GM18951 (cell line): ENCODE measurements at regions not wholly inside any gene's neighbourhood (a gene's known extent, or its start where the extent isn't known, plus 50 kb on each side); places are given as distances from the start of the nearest gene placed in this dataset.

Experiments
- POLR2A ChIP-seq: IDR thresholded peaks from 4 replicates; pipeline ENCODE4 v1.6.1; 2011; ENCODE audit warnings: mild to moderate bottlenecking; ENCODE audit not compliant: insufficient read length, insufficient read depth; ENCODE audit errors: extremely low read depth
- in situ Hi-C: fragments of 300-500 bp; cut with MboI; formaldehyde crosslinking; loops from one replicate; pipeline ENCODE4 v1.12.0; 2022; ENCODE audit warnings: low sequenced_read_pairs, mixed read lengths, inconsistent platforms; ENCODE audit not compliant: unreplicated experiment

DNA sequence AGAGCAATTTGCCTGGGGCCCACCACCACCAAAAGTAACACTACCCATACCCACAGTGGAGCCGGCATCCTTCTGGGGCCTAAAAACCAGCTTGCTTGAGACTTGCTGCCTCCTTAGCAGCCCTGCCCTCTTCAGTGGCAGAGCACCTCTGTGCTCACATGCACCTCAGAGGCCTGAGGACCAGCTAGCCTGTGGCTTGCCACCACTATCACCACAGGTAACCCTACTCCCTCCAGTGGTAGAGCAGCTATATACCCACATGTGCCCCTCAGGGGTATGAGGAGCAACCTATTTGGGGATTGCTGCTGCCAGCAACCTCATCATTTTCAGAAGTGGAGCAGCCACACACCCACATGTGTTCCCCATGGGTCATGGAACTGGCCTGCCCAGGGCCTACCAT is 111.4 kb upstream of the SPRY2 start:
- TF ChIP-seq POLR2A = no peak

DNA sequence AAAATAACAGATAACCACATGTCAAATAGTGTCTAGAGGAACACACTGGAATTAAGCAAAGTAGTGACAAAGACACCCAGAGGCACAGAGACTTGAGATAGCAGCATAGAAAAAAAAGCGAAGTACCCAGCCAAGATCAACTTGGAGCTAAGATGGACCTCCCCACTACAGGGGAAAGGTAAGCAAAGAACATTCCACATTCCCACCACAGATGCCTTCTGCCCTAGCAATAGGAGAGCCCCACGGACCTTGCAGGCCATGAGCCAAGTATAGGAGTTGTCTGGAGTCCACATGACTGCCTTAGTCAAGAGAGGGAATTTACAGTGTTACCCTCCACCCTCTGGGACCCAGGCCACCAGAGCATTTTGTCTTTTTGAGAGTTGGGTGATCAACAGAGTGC is 110.7 kb upstream of the SPRY2 start:
- in situ Hi-C loops = no loop called here
- TF ChIP-seq POLR2A = no peak

More for the DNA sequence above, 111.4 kb upstream of the SPRY2 start:
- in situ Hi-C loops = no loop called here

DNA sequence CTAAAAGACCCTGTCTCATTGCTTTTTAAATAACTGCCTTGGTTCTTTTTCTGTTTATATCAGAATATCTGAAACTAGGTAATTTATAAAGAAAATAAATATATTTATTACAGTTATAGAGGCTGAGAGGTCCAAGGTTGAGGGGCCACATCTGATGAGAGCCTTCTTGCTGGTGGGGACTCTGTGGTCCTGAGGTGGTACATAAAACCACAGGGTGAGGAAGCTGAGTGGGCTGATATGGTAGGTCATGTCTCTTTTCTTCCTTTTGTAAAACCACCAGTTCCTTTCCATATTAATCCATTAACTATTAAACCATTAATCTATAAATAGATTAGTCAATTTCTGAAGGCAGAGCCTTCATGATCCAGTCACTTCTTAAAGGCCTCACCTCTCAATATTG is 109.5 kb upstream of the SPRY2 start:
- no peak for TF ChIP-seq POLR2A
- in situ Hi-C loops = no loop called here

DNA sequence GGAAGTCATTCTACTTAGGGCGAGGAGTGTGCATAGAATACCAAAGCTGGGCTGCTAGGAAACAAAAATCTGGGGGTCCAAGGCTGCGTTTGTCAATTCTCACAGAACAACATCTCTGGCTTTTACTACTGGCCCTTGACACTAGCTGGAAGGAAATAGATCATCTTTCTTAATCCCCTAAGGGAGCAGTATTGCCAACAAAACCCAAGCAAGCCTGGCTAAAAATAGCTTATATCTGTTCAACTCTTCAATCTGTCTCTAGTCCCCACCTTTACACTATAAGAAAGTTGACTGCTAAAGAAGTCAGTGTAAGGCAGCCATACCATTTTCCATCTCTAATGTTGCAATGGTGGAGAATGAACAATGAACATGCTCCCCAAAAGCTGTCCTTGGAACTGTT is 107.8 kb upstream of the SPRY2 start:
- TF ChIP-seq POLR2A = no peak
- in situ Hi-C loops = no loop called here

DNA sequence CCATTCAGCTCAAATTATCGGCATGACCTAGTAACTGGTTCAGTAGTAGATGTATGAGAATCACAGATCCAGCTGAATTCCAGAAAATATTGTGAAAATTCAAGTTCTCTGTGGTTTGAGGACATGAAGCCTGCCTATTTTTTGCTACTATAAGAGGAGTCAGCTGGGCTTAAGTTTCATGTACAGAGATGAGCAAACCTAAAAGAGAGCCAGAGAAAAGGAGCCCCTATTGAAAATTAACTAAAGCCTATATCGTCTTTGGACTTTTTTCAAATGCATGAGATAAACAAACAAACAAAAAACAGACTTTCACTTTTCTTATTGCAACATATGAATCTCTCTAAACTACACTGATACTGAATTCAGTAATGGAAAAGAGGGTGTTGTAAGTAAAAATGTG is 106.8 kb upstream of the SPRY2 start:
- TF ChIP-seq POLR2A = no peak
- in situ Hi-C loops = no loop called here

DNA sequence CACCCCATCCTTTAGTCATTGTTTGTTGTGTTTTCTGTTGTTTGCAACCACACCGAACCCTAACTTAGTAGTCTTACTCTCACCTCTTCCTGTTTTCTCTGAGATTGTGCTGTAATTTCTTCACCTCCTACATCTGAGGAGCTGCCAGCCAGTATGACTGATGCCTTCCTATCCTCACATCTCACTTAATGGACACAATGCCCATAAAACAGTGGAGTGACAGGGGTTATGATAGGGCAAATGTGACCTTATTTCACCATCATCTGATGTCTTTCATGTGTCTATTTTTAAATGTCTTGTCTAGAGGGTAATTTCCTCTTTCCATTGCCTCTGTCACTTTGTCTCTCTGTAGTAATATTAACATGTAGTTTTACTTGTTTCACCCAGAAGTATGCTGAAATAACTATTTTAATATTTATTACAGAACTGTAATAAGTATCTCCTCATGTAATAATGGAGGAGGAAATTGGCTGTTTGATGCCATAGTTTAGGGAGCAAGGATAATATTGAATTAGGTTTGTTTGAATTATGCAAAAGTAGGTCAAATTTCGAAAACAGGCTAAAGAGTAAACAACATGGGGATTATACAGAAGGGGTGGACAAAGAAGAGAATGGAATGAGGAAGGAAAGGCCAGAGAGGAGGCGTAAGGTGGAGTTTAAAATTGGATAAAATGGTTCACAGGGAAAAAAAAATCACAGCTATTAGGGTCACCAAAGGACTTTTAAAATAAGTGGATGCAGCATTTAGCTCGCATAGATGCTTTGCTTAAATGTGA is 103.5 kb upstream of the SPRY2 start:
- no peak for TF ChIP-seq POLR2A
- in situ Hi-C loops = no loop called here

DNA sequence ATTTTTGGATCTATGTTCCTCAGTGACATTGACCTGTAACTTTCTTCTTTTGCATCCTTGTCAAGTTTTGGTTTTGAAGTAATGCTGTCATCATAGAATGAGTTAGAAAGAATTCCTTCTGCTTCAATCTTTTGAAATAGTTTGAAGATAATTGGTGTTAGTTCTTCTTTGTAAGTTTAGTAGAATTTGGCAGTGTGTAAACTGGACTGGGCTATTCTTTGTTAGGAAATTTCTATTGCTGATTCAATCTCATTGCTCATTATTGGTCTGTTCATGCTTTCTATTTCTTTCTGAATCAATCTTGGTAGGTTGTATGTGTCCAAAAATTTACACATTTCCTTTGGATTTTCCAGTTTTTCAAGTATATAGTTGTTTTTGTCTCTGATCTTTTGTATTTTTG is 101.7 kb upstream of the SPRY2 start:
- in situ Hi-C loops = no loop called here
- TF ChIP-seq POLR2A = no peak

DNA sequence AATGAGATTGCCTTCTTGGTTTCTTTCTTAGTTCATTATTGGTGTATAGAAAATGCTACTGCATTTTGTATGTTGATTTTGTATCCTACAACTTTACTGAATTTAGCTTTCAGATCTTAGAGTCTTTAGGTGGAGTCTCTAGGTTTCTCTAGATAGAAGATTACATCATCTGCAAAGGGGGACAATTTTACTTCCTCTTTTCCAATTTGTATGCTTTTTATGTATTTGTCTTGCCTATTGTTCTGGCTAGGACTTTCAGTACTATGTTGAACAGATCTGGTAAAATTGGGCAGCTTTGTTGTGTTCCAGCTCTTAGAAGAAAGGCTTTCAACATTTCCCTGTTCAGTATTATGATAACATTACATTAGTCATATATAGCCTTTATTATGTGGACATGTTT is 101.0 kb upstream of the SPRY2 start:
- in situ Hi-C loops = no loop called here
- TF ChIP-seq POLR2A = no peak

DNA sequence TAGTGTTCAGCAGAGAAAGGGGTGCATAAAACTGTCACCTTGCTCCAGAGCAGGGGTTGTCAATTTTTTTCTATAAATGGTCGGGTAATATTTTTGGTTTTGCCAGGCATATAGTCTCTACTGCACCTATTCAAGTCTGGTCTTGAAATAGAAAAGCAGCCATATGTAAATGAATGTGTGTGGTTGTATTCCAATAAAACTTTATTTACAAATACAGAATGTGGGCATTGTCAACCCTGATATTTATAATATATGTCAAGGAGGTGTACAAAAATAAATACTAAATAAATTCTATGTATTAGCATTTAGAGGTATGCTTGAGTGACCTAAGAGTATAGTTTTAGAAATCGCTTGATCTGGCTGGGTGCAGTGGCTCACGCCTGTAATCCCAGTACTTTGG is 97.6 kb upstream of the SPRY2 start:
- no peak for TF ChIP-seq POLR2A
- in situ Hi-C loops = no loop called here

DNA sequence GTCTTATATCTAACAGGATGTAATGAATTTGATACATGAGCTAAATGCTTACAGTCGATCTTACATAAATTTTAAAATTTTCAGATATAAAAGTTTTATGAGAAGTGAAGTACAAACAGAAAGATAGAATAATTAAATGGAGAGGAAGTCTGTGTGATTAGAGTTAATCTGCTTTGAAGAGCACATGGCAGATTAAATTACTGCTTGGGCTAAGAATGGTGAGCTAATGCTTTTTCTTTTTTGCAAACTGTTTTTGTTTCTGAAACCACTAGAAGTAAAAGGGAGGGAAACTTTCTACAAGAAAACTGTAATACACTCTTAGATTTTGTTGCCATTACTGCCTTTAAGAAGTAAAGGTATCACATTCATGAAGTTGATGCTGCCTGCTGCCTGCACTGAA is 96.3 kb upstream of the SPRY2 start:
- in situ Hi-C loops = no loop called here
- TF ChIP-seq POLR2A = no peak

DNA sequence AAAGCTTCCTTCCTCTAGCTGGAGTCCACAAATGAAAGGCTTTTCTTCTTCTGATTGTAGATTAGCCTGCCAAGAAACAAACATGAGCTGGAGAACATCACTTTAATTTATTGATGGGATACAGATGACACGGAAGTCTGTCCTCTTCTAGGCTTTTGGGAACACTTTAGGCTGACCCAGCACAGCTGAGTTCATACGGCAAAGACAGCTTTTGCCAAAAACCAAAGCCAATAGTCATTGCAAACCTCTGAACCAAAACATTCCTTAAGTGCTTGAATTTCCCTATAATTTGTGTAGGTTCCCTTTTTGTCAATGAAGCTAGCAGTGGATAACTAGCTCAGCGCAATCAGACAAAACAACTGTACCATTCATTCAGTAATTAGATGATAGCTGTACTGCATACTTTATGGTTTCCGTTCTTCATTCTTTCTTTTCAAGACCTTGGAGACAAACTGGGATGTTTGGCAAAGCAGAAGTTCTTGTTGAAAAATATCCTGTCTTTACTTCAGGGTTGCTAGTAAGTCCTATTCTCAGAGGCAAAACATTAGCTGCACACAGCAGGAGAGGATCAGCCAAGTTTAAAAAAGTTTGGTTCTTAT is 95.7 kb upstream of the SPRY2 start:
- in situ Hi-C loops = no loop called here

DNA sequence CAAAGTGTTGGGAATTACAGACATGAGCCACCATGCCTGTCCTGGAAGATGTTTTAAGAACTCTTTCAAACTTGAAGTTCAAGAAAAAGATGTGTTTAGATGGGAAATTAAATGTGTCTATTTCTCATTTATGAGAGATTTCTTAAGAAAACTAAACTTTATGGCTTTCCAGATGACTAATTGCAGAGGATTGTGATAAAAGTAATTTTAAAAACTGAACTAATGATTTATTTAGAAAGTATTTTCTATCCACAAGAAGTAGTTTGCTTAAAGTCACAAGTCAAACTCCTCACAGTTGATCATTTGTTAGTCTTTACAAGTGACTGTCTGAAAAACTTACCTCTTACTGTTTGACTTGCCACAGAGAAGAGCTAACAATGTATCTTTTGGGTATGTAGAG is 89.6 kb upstream of the SPRY2 start:
- in situ Hi-C loops = no loop called here
- TF ChIP-seq POLR2A = no peak

More for the DNA sequence above, 95.7 kb upstream of the SPRY2 start:
- TF ChIP-seq POLR2A = no peak

DNA sequence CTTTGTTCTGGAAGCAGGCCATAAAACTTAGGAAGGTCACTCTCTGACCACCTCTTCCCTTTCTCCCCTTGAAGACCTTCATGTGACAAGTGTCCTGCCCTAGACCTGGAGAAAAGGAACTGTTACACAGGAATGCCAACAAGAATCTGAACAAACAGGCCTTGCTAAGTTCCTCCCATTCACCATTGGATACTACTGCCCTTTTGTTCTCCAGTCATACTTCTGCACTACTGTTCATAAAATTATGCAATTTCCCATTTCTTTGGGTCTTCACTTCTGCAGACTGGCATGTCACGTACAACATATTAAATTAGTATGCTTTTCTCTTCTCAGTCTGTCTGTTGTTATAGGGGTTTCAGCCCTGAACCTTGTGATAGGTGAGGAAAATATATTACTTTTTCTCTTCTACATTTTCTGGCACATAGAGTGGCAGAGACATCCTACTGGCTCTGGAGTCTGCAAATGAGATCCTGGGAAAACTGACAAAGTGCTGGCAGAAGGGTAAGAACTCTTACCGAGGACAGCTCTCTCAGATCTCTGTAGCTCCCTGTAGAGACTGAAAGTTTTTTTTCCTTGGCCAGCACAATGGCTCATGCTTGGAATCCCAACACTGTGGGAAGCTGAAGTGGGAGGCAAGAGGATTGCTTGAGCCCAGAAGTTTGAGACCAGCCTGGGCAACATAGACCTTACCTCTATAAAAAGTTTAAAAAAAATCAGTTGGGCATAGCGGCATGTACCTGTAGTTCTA is 87.6 kb upstream of the SPRY2 start:
- in situ Hi-C loops = no loop called here
- no peak for TF ChIP-seq POLR2A

DNA sequence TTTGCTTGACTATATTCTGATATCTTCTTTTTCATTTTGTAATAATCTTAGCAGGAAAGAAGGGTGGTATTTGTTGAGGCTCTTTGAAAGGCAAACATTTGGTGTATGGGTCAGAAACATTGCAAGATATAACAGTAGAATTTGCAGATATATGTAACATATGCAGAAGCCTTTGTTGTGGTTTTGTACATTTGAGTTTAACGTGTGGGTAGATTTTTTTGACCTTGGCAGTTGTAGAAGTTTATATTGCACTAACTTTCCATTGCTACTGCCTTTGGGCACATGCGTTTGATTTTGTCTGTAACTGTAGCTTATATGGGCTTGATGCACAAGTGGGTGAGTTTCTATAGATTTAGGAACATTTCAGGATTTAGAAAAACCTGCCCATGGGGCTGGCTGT is 78.5 kb upstream of the SPRY2 start:
- in situ Hi-C loops = no loop called here
- no peak for TF ChIP-seq POLR2A
